Liver (tissue), 3 donors: ENCODE measurements at regions not wholly inside any gene's neighbourhood (a gene's known extent, or its start where the extent isn't known, plus 50 kb on each side); places are given as distances from the start of the nearest gene placed in this dataset.

Experiments used
- RAD21 ChIP-seq, 2 donors: IDR thresholded peaks; 2 replicates each; pipeline ENCODE4 v1.6.1; 2016; ENCODE audit warnings: antibody characterized with exemption in 2 of 2, mild to moderate bottlenecking in 2 of 2
- TF ChIP-seq, protein P1 (sequence below): fragments of 150-350 bp; IDR thresholded peaks from 2 replicates; pipeline ENCODE4 v1.5.1; 2017; ENCODE audit warnings: improper control_type of control experiment, low read depth, low read length; ENCODE audit not compliant: missing input control
- TF ChIP-seq, protein P2 (sequence below): IDR thresholded peaks from 2 replicates; pipeline ENCODE4 v1.6.1; 2016; ENCODE audit warnings: antibody characterized with exemption, mild to moderate bottlenecking
- donor health status: healthy.
- donor health status: healthy.

DNA sequence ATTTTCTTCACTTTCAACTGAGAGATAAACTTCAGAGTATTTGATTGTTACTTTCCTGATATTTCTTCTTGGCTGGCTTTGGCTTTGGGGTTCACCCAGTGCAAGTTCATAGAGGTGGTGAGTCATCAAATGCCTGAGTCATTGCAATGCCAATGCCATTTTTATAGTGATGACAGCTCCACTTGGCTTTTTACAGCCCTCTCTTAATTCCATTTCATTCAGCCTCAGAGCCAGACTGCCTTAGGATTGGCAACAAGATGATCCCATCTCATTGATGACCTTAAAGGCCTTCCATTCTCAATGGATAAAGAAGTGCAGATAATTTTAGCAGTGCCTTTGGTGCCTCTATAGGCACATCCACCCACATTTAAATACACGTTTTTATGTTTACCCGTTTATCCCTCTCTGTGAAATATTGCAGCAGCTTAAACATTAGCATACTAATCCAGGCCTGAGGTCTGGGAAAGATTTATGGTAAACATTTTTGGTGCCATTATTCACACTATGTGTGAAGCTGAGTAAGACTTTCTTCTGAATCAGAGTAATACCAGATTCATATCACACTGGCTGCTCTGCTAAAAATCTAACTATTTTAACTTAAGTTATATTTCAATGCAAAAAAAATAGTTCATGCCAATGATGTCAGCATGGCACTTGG lies 88.9 kb upstream of the TYRP1 start:
- TF ChIP-seq, protein P1, sequence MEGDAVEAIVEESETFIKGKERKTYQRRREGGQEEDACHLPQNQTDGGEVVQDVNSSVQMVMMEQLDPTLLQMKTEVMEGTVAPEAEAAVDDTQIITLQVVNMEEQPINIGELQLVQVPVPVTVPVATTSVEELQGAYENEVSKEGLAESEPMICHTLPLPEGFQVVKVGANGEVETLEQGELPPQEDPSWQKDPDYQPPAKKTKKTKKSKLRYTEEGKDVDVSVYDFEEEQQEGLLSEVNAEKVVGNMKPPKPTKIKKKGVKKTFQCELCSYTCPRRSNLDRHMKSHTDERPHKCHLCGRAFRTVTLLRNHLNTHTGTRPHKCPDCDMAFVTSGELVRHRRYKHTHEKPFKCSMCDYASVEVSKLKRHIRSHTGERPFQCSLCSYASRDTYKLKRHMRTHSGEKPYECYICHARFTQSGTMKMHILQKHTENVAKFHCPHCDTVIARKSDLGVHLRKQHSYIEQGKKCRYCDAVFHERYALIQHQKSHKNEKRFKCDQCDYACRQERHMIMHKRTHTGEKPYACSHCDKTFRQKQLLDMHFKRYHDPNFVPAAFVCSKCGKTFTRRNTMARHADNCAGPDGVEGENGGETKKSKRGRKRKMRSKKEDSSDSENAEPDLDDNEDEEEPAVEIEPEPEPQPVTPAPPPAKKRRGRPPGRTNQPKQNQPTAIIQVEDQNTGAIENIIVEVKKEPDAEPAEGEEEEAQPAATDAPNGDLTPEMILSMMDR: no peak
- TF ChIP-seq RAD21 (IDR thresholded peaks at IDR 0.05): no peak
- TF ChIP-seq, protein P2, sequence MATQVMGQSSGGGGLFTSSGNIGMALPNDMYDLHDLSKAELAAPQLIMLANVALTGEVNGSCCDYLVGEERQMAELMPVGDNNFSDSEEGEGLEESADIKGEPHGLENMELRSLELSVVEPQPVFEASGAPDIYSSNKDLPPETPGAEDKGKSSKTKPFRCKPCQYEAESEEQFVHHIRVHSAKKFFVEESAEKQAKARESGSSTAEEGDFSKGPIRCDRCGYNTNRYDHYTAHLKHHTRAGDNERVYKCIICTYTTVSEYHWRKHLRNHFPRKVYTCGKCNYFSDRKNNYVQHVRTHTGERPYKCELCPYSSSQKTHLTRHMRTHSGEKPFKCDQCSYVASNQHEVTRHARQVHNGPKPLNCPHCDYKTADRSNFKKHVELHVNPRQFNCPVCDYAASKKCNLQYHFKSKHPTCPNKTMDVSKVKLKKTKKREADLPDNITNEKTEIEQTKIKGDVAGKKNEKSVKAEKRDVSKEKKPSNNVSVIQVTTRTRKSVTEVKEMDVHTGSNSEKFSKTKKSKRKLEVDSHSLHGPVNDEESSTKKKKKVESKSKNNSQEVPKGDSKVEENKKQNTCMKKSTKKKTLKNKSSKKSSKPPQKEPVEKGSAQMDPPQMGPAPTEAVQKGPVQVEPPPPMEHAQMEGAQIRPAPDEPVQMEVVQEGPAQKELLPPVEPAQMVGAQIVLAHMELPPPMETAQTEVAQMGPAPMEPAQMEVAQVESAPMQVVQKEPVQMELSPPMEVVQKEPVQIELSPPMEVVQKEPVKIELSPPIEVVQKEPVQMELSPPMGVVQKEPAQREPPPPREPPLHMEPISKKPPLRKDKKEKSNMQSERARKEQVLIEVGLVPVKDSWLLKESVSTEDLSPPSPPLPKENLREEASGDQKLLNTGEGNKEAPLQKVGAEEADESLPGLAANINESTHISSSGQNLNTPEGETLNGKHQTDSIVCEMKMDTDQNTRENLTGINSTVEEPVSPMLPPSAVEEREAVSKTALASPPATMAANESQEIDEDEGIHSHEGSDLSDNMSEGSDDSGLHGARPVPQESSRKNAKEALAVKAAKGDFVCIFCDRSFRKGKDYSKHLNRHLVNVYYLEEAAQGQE: no peak
